ENCODE measurements at regions not wholly inside any gene's neighbourhood (a gene's known extent, or its start where the extent isn't known, plus 50 kb on each side); places are given as distances from the start of the nearest gene placed in this dataset.

GRCh38 chr3:178244733-178245709 is 291.2 kb upstream of the KCNMB2 start:
- no peaks in the 10 kb centered on the region for H3K36me3 Mint-ChIP-seq (ENCODE audit: low read depth)
- no peak overlapping the region for H3K4me3 Mint-ChIP-seq
- ChIA-PET CTCF (interaction anchor here (0.6 to 1.6 kb wide), 2 partner anchors 12 to 1192 kb away, joined by 3 read pairs; no protein-coding TSS in a partner anchor), POLR2A (no interaction called here)
- DNase-seq = no peak
- H3K36me3 ChIP-seq (ENCODE audit: insufficient read depth, low read length) = no peaks in the 10 kb centered on the region
- H3K27ac Mint-ChIP-seq = no peak overlapping the region
- no peak overlapping the region for H3K27ac ChIP-seq (ENCODE audit: low read depth in 1 of 2, low read length in 2 of 2)
- H3K27me3 ChIP-seq (ENCODE audit: control insufficient read depth in 1 of 2, insufficient read depth in 2 of 2, low read length in 2 of 2) = no peaks in the 10 kb centered on the region
- H3K27me3 Mint-ChIP-seq = no peaks in the 10 kb centered on the region
- H3K9me3 ChIP-seq (ENCODE audit: control insufficient read depth in 1 of 2, insufficient read depth in 1 of 2, low read length in 2 of 2) = no peaks in the 10 kb centered on the region
- H3K9me3 Mint-ChIP-seq = peaks cover 8% of the 10 kb centered on the region
- H3K4me3 ChIP-seq (ENCODE audit: low read length) = no peak overlapping the region
- no peaks in the 10 kb centered on the region for H3K4me1 ChIP-seq (ENCODE audit: insufficient read depth, low read length)
- intact Hi-C loops (cut with DNase I, micrococcal nuclease) = no loop called here
- ATAC-seq (ENCODE audit: poor library complexity) = no peak
- no peaks in the 10 kb centered on the region for H3K4me1 Mint-ChIP-seq (ENCODE audit: low read depth)
- TF ChIP-seq CTCF (IDR thresholded peaks at IDR 0.05) = no peak

GRCh38 chr3:178246004-178246403 is 290.2 kb upstream of the KCNMB2 start:
- Mint-ChIP-seq H3K9me3 (peaks cover 4% of the 10 kb centered on the region), H3K27ac (no peak overlapping the region), H3K36me3 (ENCODE audit: low read depth) (no peaks in the 10 kb centered on the region), H3K27me3 (no peaks in the 10 kb centered on the region), H3K4me1 (ENCODE audit: low read depth) (no peaks in the 10 kb centered on the region), H3K4me3 (no peak overlapping the region)
- DNase-seq = no peak
- ATAC-seq (ENCODE audit: poor library complexity) = no peak
- Histone ChIP-seq H3K27me3 (ENCODE audit: control insufficient read depth in 1 of 2, insufficient read depth in 2 of 2, low read length in 2 of 2) (no peaks in the 10 kb centered on the region), H3K4me1 (ENCODE audit: insufficient read depth, low read length) (no peaks in the 10 kb centered on the region), H3K27ac (ENCODE audit: low read depth in 1 of 2, low read length in 2 of 2) (no peak overlapping the region), H3K36me3 (ENCODE audit: insufficient read depth, low read length) (no peaks in the 10 kb centered on the region), H3K9me3 (ENCODE audit: control insufficient read depth in 1 of 2, insufficient read depth in 1 of 2, low read length in 2 of 2) (no peaks in the 10 kb centered on the region), H3K4me3 (ENCODE audit: low read length) (no peak overlapping the region)
- no peak for TF ChIP-seq CTCF (IDR thresholded peaks at IDR 0.05)
- intact Hi-C loops (cut with DNase I, micrococcal nuclease) = no loop called here
- POLR2A ChIA-PET = no interaction called here
- CTCF ChIA-PET = interaction anchor here (1.6 kb wide), 1 partner anchor 13 kb away, joined by 3 read pairs; no protein-coding TSS in a partner anchor

GRCh38 chr3:178255315-178255714 is 280.9 kb upstream of the KCNMB2 start:
- H3K27me3 ChIP-seq (ENCODE audit: control insufficient read depth in 1 of 2, insufficient read depth in 2 of 2, low read length in 2 of 2) = no peaks in the 10 kb centered on the region
- POLR2A ChIA-PET = no interaction called here
- H3K4me1 ChIP-seq (ENCODE audit: insufficient read depth, low read length) = no peaks in the 10 kb centered on the region
- Mint-ChIP-seq H3K9me3 (peaks cover 4% of the 10 kb centered on the region), H3K27ac (no peak overlapping the region), H3K27me3 (no peaks in the 10 kb centered on the region), H3K36me3 (ENCODE audit: low read depth) (no peaks in the 10 kb centered on the region), H3K4me3 (no peak overlapping the region), H3K4me1 (ENCODE audit: low read depth) (no peaks in the 10 kb centered on the region)
- no peak overlapping the region for H3K27ac ChIP-seq (ENCODE audit: low read depth in 1 of 2, low read length in 2 of 2)
- H3K4me3 ChIP-seq (ENCODE audit: low read length) = no peak overlapping the region
- TF ChIP-seq CTCF (IDR thresholded peaks at IDR 0.05) = no peak
- no peaks in the 10 kb centered on the region for H3K9me3 ChIP-seq (ENCODE audit: control insufficient read depth in 1 of 2, insufficient read depth in 1 of 2, low read length in 2 of 2)
- H3K36me3 ChIP-seq (ENCODE audit: insufficient read depth, low read length) = no peaks in the 10 kb centered on the region
- no peak for ATAC-seq (ENCODE audit: poor library complexity)
- CTCF ChIA-PET = no interaction called here
- intact Hi-C loops (cut with DNase I, micrococcal nuclease) = no loop called here
- no peak for DNase-seq
